ENCODE measurements at regions not wholly inside any gene's neighbourhood (a gene's known extent, or its start where the extent isn't known, plus 50 kb on each side); places are given as distances from the start of the nearest gene placed in this dataset.

GRCh38 chr4:183848805-183849204, 56.3 kb upstream of the STOX2 start:
- ChIA-PET POLR2A (interaction anchor here (0.6 to 2.0 kb wide), 6 partner anchors 8 to 337 kb away, joined by 3 to 5 read pairs (median 3); no protein-coding TSS in a partner anchor), CTCF (interaction anchor here (0.6 to 1.4 kb wide), 7 partner anchors 8 to 931 kb away, joined by 3 to 8 read pairs (median 3); no protein-coding TSS in a partner anchor)
- no peak for TF ChIP-seq CTCF (IDR thresholded peaks at IDR 0.05; ENCODE audit: unreplicated experiment)
- no peaks in the 10 kb centered on the region for H3K4me1 Mint-ChIP-seq (ENCODE audit: insufficient read depth, unreplicated experiment)
- BruUV-seq (replicated peaks): no TSS peak
- peaks cover 6% of the 10 kb centered on the region for H3K36me3 Mint-ChIP-seq (ENCODE audit: insufficient read depth, unreplicated experiment)
- DNase-seq (ENCODE audit: unreplicated experiment): no peak
- H3K9me3 Mint-ChIP-seq (ENCODE audit: unreplicated experiment): peaks cover 16% of the 10 kb centered on the region
- no peak overlapping the region for H3K27ac Mint-ChIP-seq (ENCODE audit: low read depth, unreplicated experiment)
- intact Hi-C loops (cut with micrococcal nuclease): no loop called here
- H3K4me3 Mint-ChIP-seq (ENCODE audit: unreplicated experiment): no peak overlapping the region
- H3K27me3 Mint-ChIP-seq (ENCODE audit: insufficient read depth, unreplicated experiment): peaks cover 12% of the 10 kb centered on the region

- H3K4me1 Mint-ChIP-seq (ENCODE audit: insufficient read depth, unreplicated experiment): no peaks in the 10 kb centered on the region
- DNase-seq (ENCODE audit: unreplicated experiment): no peak
- H3K27me3 Mint-ChIP-seq (ENCODE audit: insufficient read depth, unreplicated experiment): peaks cover 12% of the 10 kb centered on the region
- intact Hi-C loops (cut with micrococcal nuclease): no loop called here
- CTCF ChIA-PET: interaction anchor here (0.9 to 1.2 kb wide), 2 partner anchors 13 to 14 kb away, joined by 4 to 5 read pairs; no protein-coding TSS in a partner anchor
- H3K36me3 Mint-ChIP-seq (ENCODE audit: insufficient read depth, unreplicated experiment): no peaks in the 10 kb centered on the region
- TF ChIP-seq CTCF (IDR thresholded peaks at IDR 0.05; ENCODE audit: unreplicated experiment): no peak
- H3K27ac Mint-ChIP-seq (ENCODE audit: low read depth, unreplicated experiment): no peak overlapping the region
- H3K4me3 Mint-ChIP-seq (ENCODE audit: unreplicated experiment): no peak overlapping the region
- no TSS peak for BruUV-seq (replicated peaks)
- H3K9me3 Mint-ChIP-seq (ENCODE audit: unreplicated experiment): peaks cover 2% of the 10 kb centered on the region
- POLR2A ChIA-PET: interaction anchor here (0.7 to 1.2 kb wide), 3 partner anchors 8 to 1095 kb away, joined by 3 read pairs; no protein-coding TSS in a partner anchor
Measured at GRCh38 chr4:183852910-183853547, 52.1 kb upstream of the STOX2 start.

- ChIA-PET CTCF (interaction anchor here (0.9 to 1.2 kb wide), 2 partner anchors 13 to 14 kb away, joined by 4 to 5 read pairs; no protein-coding TSS in a partner anchor), POLR2A (interaction anchor here (0.7 to 1.2 kb wide), 5 partner anchors 8 to 1095 kb away, joined by 3 to 4 read pairs (median 3); no protein-coding TSS in a partner anchor)
- BruUV-seq (replicated peaks): no TSS peak
- H3K36me3 Mint-ChIP-seq (ENCODE audit: insufficient read depth, unreplicated experiment): no peaks in the 10 kb centered on the region
- H3K4me3 Mint-ChIP-seq (ENCODE audit: unreplicated experiment): no peak overlapping the region
- no peak for DNase-seq (ENCODE audit: unreplicated experiment)
- no peak for TF ChIP-seq CTCF (IDR thresholded peaks at IDR 0.05; ENCODE audit: unreplicated experiment)
- intact Hi-C loops (cut with micrococcal nuclease): no loop called here
- no peaks in the 10 kb centered on the region for H3K4me1 Mint-ChIP-seq (ENCODE audit: insufficient read depth, unreplicated experiment)
- H3K27me3 Mint-ChIP-seq (ENCODE audit: insufficient read depth, unreplicated experiment): peaks cover 12% of the 10 kb centered on the region
- no peaks in the 10 kb centered on the region for H3K9me3 Mint-ChIP-seq (ENCODE audit: unreplicated experiment)
- H3K27ac Mint-ChIP-seq (ENCODE audit: low read depth, unreplicated experiment): no peak overlapping the region
Measured at GRCh38 chr4:183853548-183853940, 51.6 kb upstream of the STOX2 start.
